Stimulated activated CD4-positive, alpha-beta T cell treated with anti-CD3 and anti-CD28 coated beads, Interleukin-4, amount 100 ng/mL, for 4 hours (primary cell): ENCODE measurements at regions not wholly inside any gene's neighbourhood (a gene's known extent, or its start where the extent isn't known, plus 50 kb on each side); places are given as distances from the start of the nearest gene placed in this dataset.
"Not testable (repeated sequence)": the region's sequence is repeated elsewhere in the genome, so short reads cannot be mapped to it uniquely, and the experiment has no call there.

Source experiments
- DNase-seq, 2 experiments: peaks; one replicate each; pipeline ENCODE4 v3.0.0-alpha.2; 2020

DNA sequence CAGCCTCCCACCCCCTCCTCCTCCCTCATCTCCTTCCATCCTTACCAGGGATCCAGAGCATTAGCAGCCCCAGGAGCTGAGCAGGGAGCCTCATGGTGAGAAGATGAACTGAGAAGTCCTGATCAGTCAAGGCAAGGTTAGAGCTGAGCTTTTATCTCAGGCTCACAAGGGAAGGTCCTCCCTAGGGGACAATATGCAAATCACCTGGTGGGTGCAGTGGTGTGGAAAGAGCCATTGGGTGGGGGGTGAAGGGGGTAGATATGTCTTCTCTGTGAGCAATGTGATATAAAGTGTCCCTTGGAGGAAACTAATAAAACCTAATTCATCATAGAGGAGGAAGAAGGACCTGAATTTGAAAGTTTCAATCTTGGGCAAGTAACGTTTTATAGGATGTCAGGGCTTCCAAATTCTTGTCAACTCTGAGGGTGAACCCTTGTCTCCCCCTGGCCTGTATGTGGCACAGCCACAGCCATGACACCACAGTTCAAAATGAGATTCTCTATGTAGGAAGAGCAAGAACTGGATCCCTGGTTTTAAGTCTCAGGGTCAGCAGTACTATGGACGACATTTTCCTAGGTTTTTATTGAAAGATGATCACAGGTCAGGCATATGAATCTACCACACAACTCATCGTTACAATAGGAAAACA is 543.5 kb downstream of the RPIA start:
- not testable (repeated sequence) for DNase-seq

DNA sequence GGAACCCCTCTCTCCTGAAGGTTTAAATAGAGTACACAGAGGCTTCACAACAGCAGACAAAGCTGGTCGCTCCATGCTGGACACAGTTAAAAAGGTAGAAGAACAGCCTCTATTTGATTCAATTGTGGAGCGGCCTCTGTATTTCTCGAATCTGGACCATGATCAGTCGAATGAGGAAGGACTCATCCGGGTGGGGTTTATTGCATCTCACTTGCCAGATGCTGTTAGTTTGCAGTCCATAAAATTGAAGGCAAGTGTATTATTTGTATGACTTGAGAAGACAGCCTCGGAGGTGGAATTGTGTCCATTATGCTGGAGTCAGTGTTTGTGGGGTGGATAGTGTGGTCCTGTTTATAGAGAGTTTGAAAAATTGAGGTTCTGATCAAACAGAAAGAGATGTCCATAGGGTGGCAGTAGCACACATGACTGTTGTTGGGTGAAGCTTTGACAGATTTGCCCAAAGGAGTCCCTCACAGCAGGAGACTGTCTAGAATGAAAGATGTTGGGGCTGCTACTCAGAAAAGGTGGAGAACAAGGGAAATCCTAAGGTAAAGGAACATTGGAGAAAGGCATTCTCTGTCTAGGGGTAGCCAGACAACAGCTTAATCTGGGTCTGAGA is 545.5 kb downstream of the RPIA start:
- DNase-seq: not testable (repeated sequence)

DNA sequence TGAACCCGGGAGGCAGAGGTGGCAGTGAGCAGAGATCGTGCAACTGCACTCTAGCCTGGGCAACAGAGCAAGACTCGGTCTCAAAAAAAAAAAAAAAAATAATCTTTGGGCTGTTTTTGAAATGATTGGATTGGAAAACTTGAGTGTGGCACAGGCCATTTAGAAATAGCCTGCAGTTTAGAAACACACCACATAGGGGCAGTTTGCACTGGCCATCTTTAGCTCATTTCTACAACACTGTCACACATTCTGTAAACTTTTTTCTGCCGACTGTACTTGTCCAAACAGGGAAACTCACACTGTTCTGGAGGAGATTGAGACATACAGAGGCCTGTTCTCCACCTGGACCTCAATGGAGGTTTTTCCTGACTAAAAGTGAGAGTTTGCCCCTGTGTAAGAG is 546.3 kb downstream of the RPIA start:
- not testable (repeated sequence) for DNase-seq

DNA sequence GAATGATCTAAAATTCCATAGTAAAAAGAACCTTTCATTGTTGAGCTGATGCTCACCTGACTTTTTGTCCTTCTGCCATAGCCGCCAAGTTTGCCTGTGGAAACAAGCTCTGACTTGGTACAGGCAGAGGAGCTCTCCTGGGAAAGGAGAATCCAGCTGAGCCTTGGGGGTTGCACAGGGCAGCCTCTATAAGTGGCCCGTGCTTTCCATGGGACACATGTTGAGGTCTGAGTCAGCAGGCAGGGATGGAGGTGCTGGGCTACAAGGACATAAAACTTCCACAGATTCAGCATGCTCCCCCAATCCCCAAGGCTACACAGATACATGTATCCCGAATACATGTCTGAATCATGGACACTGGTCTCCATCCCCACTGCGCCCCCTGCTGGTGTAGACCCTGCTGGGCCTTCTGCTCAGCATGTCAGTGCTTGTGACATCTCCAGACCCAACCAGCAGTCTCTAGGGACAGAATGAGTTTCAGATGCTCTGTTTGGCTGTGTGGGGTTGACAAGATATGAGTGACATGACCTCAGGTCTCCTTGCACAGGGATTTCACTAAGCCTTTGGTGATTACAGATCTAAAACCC is 551.7 kb downstream of the RPIA start:
- not testable (repeated sequence) for DNase-seq

DNA sequence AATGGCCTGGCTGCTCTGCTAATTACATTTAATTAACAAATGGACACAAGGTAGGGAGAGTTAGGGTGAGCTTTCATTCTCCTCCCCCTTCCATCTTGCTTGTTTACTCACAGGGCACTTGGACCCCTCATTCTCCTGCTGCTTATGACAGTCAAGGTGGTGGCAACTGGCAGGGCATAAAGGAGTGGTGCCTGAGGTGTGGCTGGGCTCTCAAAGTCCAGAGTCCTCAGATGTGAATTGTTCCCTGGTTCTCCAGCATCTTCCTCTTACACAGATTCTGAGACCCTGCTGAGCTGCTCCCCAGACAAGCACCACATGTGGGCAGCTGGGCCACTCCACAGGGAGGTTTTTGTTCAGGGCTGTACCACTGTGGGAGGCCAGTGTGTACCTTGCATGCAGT is 552.9 kb downstream of the RPIA start:
- DNase-seq: not testable (repeated sequence)

DNA sequence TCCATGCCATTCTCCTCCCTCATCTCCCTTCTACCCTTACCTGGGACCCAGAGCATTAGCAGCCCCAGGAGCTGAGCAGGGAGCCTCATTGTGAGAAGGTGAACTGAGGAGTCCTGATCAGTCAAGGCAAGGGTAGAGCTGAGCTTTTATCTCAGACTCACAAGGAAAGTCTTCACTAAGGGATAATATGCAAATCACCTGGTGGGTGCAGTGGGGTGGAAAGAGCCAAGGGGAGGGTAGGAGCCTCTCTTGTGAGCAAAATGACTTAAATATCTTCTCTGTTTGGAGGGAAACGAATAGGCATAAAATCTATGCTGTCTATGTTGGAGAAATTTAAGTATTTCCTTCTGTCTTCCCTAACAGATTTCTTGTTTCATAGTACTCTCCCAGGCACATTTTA is 554.0 kb downstream of the RPIA start:
- not testable (repeated sequence) for DNase-seq

DNA sequence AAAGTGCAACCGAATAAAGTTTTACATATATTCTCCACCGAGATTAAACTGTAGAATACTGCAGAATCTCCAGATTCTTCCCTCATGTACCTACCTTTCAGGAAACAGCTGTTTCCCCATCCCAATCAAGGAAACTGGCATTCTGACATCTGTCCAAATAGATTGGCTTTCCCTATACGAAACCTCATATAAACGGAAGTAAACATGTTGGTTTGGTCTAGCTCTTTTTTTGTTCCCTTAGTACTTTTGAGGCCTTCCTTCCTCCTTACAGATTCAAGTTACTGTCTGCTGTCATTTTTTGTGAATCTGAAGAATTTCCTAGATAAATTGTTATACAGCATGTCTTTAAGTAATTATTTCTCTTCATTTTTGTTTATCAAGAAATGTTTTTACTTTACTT is 554.6 kb downstream of the RPIA start:
- not testable (repeated sequence) for DNase-seq

DNA sequence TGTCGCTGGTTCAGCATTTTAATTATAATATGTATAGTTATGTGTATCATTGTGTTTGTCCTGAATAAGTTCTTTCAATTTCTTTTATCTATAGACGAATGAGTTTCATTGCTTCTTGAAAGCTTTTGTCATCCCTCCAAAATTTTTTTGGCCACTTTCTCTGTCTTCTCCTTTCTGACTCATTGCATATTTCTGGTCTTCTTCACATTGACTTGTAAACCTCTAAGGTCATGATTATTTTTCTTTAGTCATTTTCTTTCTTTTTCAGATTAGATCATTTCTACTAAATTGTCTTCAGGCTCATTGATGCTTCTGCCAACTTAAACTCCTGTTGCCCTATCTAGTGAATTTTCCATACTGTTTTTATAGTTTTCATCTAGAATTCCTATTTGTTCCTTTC is 555.1 kb downstream of the RPIA start:
- DNase-seq: not testable (repeated sequence)

DNA sequence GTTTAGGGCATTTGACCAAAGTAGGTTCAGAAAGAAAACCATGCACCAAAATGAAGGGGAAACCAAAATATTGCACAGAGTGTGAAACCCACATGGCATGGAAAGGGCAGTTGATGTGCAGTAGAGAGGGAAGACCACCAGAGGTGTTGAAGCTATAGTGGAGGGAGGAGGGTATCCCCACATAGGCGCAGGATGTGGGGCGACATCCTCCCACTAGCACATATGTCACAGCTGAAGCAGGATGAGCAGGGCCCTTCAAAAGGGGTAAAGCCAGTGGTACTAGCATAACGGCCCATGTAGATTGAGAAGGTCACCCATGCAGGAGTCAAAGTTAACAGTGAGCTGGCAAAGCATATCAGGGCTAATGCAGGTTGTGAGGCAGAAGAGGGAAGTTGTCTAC is 563.5 kb downstream of the RPIA start:
- DNase-seq: not testable (repeated sequence)

DNA sequence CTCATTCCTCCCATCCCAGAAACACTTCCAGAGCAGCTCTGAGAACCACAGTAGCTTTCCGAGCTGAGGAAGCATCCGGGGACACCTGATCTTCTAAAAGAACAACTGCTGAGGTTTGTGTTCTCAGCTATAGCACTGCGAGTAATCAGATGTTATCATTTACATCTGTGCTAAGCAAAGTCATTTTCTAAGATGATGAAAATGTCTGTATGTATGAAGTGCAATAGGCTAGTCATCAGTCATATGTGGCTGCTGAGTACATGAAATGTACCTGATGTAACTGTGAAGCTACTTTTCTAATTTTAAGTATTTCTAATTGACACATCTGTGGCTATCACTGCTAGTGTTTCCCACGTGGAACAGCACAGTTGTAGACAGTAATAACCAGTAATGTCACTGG is 582.0 kb downstream of the RPIA start:
- DNase-seq: not testable (repeated sequence)

DNA sequence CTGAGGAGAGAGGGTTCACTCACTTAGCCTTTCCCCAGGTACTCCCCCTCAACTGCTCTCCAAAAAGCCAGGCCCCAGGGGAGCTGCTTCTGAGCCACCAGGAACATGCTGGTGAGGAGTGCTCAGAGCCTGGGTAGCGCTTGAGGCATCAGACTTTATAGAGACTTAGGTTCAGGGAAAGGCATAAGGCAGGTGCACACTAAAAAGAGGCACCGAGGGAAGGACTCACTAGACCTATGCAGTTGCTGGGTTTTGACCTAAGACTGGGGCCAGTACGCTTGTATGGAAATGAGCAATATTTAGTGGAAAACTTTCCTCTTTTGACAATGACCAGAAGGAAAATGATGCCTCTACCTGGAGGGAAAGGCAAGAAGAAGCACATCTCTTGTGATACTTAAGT is 589.1 kb downstream of the RPIA start:
- not testable (repeated sequence) for DNase-seq

DNA sequence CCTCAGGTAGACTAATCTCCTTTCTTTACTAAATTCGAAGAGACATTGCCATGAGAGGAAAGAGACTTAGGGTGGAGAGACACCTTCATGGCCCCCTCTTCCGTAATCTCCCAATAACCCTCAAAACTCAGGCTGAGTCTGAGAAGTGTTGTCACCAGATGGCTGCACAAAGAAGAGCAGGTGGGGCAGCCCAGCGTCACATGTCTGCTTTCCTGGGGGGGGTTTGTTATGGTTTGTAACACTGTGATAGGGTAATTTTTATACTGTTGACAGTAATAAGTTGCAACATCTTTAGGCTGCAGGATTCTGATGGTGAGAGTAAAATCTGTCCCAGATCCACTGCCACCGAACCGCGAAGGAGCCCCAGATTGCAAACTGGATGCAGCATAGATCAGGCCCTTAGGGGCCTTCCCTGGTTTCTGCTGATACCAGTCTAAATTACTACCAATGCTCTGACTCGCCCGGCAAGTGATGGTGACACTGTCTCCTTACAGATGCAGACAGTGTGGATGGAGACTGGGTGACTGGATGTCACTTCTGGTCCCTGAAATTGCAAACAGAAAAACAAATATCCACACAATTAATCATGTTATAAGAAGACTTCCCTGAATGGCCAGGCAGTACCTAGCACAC is 595.1 kb downstream of the RPIA start:
- DNase-seq: not testable (repeated sequence)

DNA sequence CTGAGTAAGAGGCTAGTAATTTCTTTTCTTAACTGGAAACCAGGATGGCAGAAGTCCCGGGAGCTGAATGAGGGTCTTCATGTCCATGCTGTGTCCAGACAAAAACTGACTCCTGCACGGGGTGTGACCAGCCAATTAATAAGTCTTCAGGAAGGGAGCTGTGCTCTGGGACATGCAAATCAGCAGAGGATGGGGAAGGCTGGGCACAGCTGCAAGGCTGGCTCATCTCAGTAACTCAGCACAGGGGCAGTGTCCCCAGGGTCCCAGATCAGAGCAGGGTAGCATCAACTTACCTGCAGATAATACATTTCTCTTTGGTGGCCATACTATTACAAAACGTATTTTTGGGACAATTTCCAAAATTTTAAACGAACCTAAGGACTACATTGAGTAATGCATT is 595.6 kb downstream of the RPIA start:
- not testable (repeated sequence) for DNase-seq

DNA sequence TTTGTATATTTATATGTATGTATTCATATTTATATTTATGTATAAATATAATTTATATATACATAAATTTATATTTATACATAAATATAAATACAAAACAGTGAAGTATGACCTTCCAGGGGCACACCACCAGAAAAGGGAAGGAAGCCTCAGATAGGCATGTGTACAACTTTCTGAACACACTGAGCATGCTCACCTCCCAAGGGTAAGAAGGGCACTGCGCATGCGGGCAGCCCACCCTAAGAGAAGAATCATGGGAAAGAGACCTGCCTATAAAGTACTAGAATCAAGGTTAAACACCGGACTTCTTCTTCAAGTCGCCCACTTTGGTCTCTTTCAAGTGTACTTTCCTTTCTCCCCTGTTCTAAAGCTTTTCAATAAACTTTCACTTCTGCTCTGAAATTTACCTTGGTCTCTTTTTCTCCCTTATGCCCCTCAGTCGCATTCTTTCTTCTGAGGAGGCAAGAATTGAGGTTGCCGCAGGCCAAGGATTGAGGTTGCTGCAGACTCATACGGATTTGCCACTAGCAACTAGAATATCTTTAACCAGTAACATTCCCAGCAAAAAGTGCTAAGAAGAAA is 600.3 kb downstream of the RPIA start:
- DNase-seq: not testable (repeated sequence)

DNA sequence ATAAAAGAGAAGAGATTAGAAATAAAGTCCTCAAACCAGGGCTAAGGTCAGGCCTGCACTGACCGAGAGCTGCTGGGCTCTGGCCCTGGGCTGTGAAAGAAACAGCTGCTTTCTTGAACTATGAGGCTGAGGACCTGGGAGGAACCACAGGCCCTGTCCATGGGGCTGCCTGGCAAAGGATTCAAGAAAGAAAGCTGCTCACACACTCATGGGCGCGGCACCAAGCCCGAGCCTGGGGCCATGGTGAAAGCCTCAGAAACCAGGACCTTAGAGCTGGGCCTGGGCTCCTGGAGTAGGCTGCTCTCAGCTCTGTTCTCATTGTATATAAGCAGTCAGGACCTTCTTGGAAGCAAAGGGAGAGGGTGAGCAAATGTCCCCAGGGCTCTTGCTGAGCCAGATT is 601.9 kb downstream of the RPIA start:
- not testable (repeated sequence) for DNase-seq

DNA sequence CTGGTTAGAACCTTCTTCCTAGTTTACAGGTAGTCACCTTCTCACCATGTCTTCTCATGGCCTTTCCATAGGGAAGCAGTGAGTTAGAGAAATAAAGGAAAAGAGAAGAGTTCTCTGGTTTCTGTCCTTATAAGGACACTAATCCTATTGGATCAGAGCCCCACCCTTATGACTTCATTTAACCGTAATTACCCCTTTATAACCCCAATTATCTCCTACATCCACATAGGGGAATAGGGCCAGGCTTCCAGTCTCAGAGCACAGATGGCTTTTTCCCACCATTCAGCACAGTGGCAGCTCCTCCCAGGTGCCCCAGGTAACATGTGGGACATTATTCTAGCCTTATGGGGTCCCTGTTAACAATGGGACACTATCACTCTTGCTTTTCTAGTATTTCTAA is 602.9 kb downstream of the RPIA start:
- not testable (repeated sequence) for DNase-seq

DNA sequence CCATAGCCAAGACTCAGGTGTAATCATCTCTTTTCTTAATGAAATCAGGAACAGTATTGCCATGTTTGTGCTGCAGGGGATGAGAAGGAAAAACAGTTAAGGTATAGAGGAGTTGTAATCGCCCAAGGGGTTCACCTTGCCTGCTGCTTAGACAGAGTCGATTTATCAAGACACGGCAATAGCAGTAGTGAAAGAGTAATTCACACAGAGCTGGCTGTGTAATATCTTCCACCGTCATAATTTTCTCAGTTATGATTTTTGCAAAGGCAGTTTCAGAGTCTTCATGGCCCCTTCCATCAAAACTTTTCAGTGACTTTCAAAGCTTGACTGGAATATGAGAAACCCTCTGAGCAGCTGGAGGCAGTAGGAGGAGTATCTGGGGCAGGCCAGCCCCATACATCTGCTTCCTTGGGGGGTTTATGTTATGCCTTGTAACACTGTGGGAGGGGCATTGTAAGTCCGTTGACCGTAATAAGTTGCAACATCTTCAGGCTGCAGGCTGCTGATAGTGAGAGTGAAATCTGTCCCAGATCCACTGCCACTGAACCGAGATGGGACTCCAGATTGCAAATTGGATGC is 605.4 kb downstream of the RPIA start:
- DNase-seq: not testable (repeated sequence)

DNA sequence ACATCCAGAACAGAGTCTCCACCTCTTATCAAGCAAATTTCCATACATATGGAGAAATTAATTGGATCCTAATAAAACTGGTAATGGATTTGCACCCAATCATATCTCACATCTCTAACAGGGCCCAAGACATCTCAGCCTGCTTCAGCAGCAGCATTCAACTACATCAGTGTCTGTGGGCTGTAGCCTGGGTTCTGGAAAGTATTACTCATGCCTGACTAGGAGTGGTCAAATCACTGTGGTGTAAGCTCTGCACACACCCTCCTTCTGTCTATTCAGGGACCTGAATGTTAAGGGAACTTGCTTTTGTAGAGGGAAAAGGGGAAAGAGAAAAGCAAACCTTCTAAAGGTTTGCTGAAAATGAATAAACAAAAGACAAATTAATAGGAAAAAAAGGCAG is 607.7 kb downstream of the RPIA start:
- DNase-seq: not testable (repeated sequence)

DNA sequence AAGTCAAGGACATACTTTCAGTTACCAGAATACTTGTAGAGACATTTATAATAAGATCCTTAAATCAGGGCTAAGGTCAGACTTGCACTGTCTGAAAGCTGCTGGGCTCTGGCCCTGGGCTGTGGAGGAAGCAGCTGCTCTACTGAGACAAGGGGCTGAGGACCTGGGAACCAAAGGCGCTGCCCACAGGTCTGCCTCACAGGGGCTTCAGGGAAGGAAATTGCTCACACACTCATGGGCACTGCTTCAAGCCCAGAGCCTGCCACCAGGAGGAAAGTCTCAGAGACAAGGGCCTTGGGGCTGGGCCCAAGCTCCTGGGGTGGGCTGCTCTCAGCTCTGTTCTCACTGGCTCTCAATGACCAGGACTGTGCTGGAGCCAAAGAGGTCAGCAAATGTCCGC is 614.1 kb downstream of the RPIA start:
- not testable (repeated sequence) for DNase-seq

DNA sequence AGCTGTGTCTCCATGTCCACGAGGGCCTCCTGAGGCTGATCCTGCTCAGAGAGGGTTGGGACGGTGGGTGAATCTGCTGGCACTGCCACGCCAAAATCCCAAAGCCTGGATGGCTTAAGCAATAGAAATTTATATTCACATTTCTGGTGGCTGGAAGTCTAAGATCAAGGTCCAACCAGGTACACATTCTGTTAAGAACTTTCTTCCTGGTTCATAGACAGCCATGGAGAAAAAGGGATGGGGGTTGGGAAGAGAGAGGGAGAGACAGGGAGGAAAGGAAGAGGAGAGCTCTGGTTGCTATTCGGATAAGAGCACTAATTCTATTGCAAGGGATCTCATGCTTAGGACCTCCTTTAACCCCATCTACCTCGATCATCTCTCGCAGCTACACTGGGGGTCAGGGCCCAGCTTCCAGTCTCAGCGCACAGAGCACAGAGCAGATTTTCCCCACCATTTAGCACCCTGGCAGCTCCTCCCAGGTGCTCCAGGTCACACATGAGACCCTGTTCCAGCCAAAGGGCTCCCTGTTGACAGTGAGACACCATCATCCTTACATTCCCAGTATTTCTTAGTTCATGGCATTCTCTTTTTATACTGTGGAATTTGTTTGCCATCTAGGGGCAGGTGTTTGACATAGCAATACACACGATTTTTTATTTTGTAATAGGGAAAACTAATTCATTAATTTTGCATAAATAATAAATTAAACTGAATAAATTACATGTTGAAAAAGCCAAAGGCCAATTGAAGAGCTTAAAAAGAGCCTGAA is 615.6 kb downstream of the RPIA start:
- DNase-seq: not testable (repeated sequence)

DNA sequence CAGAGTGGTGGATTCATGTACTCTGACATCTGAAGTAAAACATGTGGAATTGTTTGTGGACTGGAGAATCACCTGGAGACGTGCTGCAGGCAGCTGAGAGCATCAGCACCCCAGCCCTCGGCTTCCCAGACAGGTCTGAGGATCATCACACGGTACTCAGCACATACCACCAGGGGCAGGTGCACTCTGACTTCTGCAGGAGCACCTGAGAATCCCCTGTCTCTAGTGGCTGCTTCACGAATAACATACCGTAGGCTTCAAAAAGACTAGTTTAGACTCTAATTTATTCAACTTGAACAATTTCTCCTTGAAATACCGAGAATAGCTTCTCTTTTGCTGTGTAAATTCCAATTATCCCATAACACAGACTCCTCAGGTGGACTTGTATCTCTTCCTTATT is 627.5 kb downstream of the RPIA start:
- DNase-seq: not testable (repeated sequence)

DNA sequence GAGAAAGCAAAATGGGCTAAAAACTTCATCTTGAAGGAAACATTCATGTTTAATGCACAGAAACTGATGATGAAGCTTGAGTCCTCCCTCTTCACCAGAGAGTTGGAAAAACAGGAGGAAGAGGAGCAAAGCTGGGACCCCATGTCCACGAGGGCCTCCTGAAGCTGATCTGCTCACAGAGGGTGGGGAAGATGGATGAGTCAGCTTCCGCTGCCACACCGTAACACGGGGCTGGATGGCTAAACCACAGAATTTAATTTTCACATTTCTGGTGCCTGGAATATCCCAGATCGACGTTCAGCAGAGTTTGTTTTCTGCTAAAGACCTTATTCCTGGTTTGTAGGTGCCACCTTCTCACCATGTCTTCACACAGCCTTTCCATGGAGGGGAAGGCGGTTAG is 634.4 kb downstream of the RPIA start:
- DNase-seq: not testable (repeated sequence)
